ACHN (cell line): ENCODE measurements at regions not wholly inside any gene's neighbourhood (a gene's known extent, or its start where the extent isn't known, plus 50 kb on each side); places are given as distances from the start of the nearest gene placed in this dataset.

Experiments used
- DNase-seq: peaks from one replicate; pipeline ENCODE4 v3.0.0-alpha.2; 2015
- in situ Hi-C: cut with HindIII; loops from 2 replicates; pipeline ENCODE4 v1.10.0; 2017; ENCODE audit warnings: low sequenced_read_pairs, low pct_ligation_motif_present, low pct_unique_long_range_greater_than_20kb

DNA sequence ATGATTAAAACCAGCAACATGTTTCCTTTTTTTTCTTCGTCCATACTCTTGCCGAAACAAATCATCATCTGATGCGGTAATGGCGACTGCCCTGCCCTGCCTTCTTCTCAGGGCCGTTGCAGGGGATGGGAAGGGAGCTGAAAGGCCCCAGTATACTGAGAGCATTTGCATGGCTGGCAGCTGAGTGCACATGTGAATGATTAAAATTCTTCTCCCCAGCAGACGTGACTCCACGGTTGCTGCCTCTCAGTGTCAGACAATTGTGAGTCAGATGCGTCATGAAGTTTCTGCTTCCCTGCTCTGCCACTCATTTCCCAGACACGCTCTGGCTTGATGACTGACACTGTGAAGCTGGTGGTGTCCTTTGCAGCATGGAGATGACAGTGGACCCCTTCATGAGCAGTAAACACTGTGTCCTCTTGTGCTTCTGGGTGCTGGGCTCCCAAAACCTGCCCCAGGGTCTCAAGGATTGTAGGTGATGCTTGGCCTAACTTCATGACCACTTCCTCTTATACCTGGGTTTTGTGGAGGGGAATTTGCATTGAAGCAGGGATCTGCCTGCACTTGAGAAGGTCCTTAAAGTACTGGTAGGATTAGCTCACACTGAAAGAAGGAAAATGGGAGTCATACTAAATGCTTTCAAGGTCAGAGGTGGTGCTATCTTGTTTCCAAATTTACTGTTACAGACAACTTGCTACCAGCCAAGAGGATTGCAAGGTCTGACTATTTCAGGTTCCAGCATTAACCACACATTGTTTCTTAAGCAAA is 222.5 kb upstream of the COPS8 start:
- peak; percentile 90 for DNase-seq
- in situ Hi-C loops = no loop called here

DNA sequence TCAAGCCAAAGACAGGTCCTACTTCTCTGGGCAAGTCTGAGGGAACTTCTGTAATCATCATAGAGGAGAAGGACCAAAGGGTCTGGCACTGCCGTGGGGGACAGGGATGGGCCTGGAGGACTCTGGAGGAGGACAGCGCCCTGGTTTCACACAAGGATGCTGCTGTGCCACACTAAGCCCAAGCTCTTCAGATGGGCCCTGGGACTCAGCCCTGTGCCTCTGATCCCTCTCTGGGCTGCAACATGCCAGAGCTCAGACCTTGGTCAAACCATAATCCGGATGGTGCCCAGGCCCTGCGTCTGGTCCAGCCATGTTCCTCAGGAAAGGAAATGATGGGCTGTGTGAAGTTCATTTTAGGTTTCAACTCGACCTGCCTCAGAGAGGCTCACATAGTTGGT is 222.0 kb upstream of the COPS8 start:
- in situ Hi-C loops = no loop called here
- no peak for DNase-seq

DNA sequence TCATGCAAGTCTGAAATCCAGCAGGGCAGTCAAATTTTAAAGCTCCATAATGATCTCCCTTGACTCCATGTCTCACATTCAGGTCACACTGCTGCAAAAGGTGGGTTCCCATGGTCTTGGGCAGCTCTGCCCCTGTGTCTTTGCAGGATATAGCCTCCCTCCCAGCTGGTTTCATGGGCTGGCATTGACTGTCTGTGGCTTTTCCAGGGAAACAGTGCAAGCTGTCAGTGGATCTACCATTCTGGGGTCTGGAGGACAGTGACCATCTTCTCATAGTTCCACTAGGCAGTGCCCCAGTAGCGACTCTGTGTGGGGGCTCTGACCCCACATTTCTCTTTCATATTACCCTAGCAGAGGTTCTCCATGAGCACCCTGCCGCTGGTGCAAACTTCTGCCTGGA is 220.6 kb upstream of the COPS8 start:
- DNase-seq = no peak
- in situ Hi-C loops = no loop called here

DNA sequence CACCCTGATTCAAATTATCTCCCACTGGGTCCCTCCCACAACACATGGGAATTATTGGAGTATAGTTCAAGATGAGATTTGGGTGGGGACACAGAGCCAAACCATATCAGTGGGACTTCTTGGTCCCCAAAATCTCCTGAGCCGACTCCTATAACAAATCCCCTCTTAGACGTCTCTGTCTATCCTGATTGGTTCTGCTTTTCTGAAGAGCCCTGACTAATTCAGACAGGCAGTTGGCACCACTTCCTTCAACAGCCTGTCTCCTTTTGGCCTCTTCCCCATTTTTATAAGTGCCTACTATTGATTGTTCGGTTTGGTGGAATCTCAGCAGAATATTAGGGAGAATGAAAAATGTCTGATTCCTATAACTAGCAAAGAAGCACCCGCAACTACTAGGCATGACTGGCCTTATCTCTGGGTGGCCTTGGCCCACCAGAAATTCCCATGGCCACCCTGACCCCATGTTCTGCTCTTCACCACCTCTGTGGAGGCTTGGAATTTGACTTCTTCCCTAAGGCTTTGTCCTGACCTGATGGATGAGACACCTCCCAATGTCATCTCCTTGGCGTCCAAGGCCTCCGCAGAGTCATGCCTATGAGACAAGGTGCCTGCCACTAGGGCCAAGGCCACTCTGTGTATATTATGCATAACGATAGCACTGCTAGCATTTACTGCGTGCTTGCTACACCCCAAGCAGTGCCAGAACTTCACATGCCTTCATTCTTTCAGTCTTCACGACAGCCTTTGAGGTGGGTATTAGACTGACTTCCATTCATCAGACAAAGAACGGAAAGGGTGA is 218.9 kb upstream of the COPS8 start:
- in situ Hi-C loops = no loop called here
- DNase-seq = no peak

DNA sequence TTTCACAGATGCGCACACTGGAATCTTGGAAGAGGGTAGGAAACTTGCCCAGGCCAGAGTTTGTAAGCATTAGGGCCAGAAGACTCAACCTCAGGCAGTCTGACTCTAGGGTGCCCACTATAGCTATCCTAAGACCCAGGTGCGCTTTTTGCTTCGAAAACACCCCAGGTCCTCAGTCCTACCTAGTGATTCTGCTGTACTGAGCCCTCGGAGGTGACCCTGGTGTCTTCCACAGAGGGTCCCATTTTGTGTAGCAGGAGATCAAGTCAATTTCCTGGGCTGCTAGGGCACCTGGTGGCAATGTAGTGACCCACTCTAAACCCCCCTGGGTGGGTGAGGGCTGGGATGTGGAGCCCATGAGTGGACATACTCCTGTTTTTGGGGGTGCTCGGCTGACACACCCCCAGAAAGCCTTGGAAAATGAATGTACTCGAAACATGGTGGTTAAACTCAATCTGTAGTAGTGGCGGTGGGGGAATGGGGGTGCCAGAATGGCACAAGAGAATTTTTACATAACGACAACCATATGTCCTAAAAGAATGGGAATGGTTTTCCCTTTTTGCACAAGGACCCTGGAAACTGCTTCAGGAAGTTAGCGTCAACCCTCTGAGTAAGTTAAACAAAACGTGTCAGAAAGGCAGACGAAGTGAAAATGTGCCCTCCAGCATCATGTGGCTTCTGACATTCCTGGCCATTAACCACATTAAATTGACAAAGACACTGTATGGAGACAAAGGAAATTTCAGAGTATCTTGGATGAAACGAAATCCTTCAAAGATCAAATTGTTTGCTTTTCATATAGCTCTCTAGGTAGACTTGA is 218.0 kb upstream of the COPS8 start:
- no peak for DNase-seq
- in situ Hi-C loops = no loop called here

DNA sequence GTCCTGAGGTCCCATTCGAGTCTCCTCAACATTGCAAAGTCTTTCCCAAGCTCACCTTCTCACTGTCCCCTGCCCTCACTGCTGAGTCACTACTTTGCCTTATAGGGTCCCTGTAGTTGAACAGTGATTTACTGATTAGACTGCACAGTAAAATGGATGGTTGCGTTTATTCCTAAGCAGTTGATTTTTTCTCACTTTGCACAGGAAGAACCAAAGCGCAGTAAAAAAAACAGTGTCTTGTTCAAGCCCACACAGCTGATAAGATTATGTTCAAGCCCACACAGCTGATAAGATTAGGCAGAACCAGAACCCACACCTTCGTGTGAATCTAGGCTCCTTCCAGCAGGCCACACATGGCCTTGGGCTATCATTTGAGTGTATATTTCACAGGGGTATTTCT is 215.3 kb upstream of the COPS8 start:
- no peak for DNase-seq

DNA sequence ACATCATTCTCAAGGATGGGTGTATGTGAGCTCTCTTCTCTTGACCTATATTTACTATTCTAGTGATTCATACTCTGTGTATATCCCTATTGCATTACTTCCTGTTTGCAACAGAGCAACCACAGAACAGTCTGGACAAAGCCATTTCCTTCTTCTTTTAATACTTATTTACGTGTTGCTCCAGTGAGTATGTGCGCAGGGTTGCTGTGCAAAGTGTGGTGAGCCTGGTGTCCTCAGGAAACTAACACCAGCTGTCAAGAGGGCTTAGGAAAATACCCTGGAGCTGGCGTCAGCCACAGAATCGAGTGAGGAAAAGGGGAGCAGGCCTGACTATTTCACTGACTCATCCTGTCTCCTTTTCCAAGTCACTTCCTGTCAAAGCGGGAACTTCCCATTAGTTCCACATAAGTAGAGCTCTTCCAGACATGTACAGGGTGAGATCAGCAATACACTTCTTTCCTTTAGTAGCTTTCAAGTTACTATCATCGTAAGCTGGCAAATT is 214.1 kb upstream of the COPS8 start:
- in situ Hi-C loops = no loop called here
- DNase-seq = peak; percentile 61

More for the DNA sequence above, 215.3 kb upstream of the COPS8 start:
- in situ Hi-C loops = no loop called here

DNA sequence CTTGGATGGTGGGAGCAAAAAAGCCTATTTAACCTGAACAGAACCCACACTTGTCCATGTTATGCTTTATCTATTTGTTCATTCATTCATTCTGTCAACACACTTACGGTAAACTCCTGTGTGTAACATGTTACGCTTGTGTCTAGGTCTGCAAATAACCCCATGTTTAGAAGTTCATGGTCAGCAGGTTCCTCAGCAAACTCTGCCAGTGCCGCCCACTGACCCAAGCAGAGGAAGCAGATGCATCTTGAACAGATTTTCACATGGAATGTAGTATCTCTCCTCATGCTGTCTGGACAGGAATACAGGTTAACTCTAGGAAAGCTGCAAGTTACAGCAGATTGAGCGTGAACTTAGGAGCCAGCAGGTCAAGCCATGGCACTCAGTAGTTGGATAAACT is 213.7 kb upstream of the COPS8 start:
- DNase-seq = no peak
- in situ Hi-C loops = no loop called here

DNA sequence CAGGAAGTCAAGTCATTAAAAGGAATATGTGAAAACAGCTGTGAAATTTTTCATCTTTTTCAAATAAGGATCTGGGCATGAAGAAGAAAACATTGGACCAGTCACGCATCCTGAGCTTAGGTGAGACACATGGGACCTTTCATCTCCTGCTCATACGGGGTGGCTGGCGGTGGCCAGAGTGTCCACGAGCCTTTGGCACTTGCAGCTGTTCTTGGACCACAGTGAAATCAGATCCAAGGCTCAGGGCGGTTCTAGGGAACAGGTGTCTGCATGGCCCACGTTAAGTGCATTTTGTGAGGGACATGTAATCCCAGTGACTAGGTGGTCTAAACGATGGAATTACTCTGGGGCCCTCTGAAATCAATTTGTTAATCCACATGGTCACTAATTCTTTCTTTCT is 212.7 kb upstream of the COPS8 start:
- no peak for DNase-seq
- in situ Hi-C loops = no loop called here

DNA sequence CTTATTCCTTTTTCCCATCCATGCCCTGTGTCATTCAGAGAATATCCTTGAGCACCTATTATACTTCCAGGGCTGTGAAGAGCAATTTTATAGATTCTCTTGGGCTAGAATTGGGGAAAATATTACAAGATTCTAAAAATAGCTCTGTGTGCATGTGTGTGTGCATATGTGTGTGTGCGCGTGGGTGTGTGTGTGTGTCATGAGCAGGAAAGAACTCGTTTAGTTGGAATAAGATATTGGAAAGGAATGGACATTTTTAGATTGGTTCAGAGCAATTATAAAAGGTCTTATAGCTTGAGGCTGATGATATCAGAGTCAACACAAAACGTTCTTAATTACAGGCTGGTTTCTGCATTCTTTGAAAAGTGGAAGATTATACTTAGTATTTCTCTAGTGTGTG is 212.1 kb upstream of the COPS8 start:
- in situ Hi-C loops = no loop called here

DNA sequence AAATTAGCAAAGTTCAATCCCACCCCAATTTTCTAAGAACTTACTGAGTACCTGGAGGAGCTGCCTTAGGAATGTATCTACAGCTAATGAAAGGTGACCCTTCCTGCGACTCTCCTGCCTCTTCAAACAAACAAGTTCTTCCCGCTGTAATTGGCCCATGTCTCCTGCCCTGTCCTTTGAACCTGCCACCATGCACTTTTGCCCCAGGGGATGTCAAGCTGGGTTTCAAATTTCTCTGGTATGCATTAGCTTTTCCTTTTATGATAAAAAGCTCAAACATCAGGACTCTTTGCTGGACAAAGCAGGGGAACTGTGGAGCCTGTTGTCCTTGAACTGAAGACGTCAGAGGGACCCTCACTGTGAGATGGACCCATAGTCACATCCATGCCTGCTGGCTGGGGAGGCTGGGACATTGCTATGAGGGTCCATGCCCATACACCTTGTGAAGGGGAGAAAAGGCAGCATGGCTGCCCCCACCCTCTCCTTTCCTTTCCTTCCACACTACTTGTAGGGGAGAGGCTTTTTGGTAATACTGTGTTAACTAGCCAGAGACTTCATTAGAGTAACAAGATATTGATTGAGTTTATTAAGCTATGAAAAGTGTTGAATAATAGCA is 210.7 kb upstream of the COPS8 start:
- in situ Hi-C loops = no loop called here
- no peak for DNase-seq

More for the DNA sequence above, 212.1 kb upstream of the COPS8 start:
- DNase-seq = no peak

DNA sequence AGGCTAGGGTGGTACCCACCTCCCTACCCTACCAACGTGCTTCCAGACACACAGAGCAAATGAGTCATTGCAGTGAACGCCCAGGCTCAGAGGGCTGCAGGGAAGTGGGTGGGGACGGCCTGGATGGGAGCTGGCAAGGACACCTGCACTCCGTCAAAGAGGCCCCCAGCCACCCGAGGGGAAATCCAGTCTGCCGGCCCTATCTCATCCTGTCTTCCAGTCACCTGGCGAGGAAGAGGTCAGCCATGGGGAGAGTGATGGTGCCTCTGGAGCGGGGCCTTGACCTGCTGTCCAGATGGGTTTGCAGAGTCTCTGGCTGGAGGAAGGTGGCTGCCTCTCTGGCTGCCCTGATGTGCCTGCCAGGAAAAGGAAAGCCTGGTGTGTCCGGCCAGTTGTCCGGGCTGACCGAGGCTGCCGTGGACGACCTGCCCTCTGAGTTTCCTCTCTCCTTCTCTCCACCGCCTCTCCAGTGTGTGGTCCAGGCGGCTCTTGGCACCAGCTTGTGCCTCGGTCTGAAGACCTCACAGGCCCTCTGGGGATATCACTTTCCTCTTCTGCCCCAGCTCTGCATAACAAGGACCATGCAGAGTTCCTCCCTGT is 209.7 kb upstream of the COPS8 start:
- in situ Hi-C loops = no loop called here
- no peak for DNase-seq

DNA sequence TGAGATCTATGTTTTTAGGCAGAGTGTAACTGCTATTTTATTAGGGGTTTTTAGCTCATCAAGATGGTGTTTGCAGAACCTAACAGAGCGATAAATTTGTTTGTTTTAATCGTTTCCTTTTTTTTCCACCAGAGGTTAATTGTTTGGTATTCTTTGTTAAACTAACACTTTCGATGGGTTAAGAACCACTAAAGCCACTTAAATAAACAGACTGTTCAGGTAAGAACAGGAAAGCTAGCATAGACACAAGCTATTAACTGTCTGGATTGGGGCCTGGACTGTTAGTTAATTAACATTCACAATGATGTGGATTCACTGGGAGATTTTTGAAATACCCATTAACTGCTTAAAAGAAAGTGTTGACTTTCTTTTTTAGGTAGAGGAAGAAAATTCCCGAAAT is 209.0 kb upstream of the COPS8 start:
- in situ Hi-C loops = no loop called here
- DNase-seq = no peak

DNA sequence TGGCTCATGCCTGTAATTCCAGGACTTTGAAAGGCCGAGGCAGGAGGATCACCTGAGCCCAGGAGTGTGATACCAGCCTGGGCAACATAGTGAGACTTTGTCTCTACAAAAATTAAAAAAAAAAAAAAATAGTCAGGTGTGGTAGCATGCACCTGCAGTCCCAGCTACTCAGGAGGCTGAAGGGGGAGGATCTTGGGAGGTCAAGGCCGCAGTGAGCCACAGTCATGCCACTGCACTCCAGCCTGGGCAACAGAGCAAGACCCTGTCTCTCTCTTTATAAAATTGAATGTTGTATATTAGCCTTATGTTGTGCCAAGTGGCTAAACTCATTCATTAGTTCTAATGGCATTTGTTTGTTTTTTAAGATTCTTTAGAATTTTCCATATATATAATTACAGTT is 207.7 kb upstream of the COPS8 start:
- in situ Hi-C loops = no loop called here
- DNase-seq = no peak

DNA sequence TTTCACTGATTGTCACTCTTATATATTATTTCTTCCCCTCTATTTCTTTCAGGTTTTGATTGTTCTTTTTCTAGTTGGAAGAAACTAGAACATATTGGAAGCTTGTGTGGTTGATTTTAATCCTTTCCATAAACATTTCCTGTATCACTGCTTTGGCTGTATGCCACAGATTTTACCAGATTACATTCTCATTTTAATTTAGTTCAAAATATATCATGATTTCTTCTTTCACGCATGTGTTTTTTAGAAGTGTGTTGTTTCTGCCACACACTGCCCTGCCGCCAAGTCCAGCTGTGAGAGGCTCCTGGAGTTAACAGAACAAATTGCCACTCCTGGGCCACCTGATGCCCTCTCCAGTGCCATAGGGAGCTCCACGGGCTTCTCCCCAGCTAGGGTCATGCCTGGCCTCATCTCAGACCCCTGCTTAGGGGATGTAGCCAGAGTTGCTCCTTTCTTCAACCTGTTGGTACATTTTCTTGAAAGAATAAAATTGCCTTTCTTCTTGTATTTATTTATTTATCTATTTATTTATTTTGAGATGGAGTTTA is 206.2 kb upstream of the COPS8 start:
- in situ Hi-C loops = no loop called here
- no peak for DNase-seq

DNA sequence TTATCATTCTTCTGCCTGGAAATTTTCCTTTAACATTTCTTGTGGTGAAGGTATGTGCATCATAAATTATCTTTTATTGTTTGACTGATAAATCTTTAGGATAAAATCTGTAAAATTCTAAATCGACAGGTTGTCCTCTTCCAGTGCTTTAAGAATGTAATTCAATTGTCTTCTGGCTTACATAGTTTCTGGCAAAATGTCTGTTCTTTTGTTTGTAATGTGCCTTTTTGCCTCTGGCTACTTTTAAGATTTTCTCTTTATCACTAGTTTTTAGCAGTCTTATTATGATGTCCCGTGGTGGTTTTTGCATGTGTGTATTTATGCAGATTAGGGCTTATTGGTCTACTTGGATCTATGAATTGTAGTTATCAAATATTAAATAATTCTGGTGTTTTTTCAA is 203.6 kb upstream of the COPS8 start:
- in situ Hi-C loops = no loop called here
- no peak for DNase-seq

DNA sequence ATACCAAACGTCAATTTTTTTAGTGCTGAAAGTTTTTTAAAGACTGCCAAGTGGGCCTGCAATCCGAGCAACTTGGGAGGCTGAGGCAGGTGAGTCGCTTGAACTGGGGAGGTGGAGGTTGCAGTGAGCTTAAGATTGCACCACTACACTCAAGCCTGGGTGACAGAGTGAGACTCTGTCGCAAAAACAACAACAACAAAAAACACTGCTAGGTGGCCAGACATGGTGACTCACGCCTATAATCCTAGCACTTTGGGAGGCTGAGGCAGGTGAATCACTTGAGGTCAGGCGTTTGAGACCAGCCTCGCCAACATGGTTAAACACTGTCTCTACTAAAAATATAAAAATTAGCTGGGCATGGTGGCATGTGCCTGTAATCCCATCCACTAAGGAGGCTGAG is 202.8 kb upstream of the COPS8 start:
- in situ Hi-C loops = no loop called here
- DNase-seq = no peak

DNA sequence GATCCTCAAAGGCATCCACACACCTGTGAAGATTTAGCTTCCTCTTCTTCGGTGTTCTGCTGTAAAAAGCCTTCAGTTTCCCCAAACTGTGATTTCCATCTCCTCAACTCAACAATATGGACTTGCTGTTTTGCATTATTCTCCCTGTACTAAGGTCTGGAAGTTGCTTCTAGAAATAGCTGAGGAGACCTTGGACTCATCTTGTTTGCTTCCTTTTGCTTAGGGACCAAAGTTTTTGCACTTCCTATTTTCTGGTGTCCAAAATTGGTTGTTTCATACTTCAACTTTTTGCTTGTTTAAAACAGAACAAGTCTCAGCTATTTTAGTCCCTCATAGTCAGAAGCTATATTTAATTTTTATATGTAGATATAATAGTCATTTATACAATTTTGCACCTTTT is 201.9 kb upstream of the COPS8 start:
- in situ Hi-C loops = no loop called here
- DNase-seq = no peak
